GM03348 (cell line): ENCODE measurements at regions not wholly inside any gene's neighbourhood (a gene's known extent, or its start where the extent isn't known, plus 50 kb on each side); places are given as distances from the start of the nearest gene placed in this dataset.

Experiments used
- DNase-seq: peaks from one replicate; pipeline ENCODE4 v3.0.0; 2012; ENCODE audit warnings: low spot score

GRCh38 chr7:84245835-84246234 is 51.2 kb upstream of the SEMA3A start:
- DNase-seq, result no peak
